WTC11 (cell line): ENCODE measurements at regions not wholly inside any gene's neighbourhood (a gene's known extent, or its start where the extent isn't known, plus 50 kb on each side); places are given as distances from the start of the nearest gene placed in this dataset.

ENCODE experiments used
- ARID4B ChIP-seq: sonication (generic); formaldehyde crosslinking; IDR thresholded peaks from 2 replicates; pipeline ENCODE4 v1.8.0; 2023; ENCODE audit warnings: missing genetic modification reagents, mild to moderate bottlenecking, borderline replicate concordance
- CTCF ChIP-seq: fragments of 200-600 bp; IDR thresholded peaks from 2 replicates; pipeline ENCODE4 v1.8.0; 2022; ENCODE audit warnings: antibody characterized with exemption
- FOXP1 ChIP-seq: sonication (generic); formaldehyde crosslinking; IDR thresholded peaks from 2 replicates; pipeline ENCODE4 v1.8.0; 2022; ENCODE audit warnings: missing genetic modification reagents, mild to moderate bottlenecking, moderate library complexity, borderline replicate concordance
- NFE2L1 ChIP-seq: sonication (generic); formaldehyde crosslinking; IDR thresholded peaks from 2 replicates; pipeline ENCODE4 v1.8.1; 2023; ENCODE audit warnings: missing genetic modification reagents
- NFYB ChIP-seq: sonication (generic); formaldehyde crosslinking; conservative IDR thresholded peaks from 2 replicates; pipeline ENCODE4 v1.8.0; 2022; ENCODE audit warnings: low read depth, missing genetic modification reagents
- PREB ChIP-seq: sonication (generic); formaldehyde crosslinking; IDR thresholded peaks from 2 replicates; pipeline ENCODE4 v1.8.1; 2022; ENCODE audit warnings: mild to moderate bottlenecking, missing genetic modification reagents, moderate library complexity, borderline replicate concordance
- TF ChIP-seq, protein P1 (sequence below): sonication (generic); formaldehyde crosslinking; IDR thresholded peaks from 2 replicates; pipeline ENCODE4 v1.8.1; 2023; ENCODE audit warnings: mild to moderate bottlenecking, missing genetic modification reagents

- TF ChIP-seq, protein P1, sequence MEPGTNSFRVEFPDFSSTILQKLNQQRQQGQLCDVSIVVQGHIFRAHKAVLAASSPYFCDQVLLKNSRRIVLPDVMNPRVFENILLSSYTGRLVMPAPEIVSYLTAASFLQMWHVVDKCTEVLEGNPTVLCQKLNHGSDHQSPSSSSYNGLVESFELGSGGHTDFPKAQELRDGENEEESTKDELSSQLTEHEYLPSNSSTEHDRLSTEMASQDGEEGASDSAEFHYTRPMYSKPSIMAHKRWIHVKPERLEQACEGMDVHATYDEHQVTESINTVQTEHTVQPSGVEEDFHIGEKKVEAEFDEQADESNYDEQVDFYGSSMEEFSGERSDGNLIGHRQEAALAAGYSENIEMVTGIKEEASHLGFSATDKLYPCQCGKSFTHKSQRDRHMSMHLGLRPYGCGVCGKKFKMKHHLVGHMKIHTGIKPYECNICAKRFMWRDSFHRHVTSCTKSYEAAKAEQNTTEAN = no peak
- TF ChIP-seq FOXP1 (CRISPR knock-in tag) (no peak), CTCF (no peak), NFE2L1 (no peak), ARID4B (no peak), NFYB (CRISPR knock-in tag) (no peak), PREB (no peak)
Observed at GRCh38 chr1:234771642-234772344, 161.8 kb upstream of the IRF2BP2 start.
